ENCODE measurements at regions not wholly inside any gene's neighbourhood (a gene's known extent, or its start where the extent isn't known, plus 50 kb on each side); places are given as distances from the start of the nearest gene placed in this dataset.
"Not testable (repeated sequence)": the region's sequence is repeated elsewhere in the genome, so short reads cannot be mapped to it uniquely, and the experiment has no call there.

GRCh38 chr22:16352637-16353036 lies 240.0 kb downstream of the CCT8L2 start:
- not testable (repeated sequence) for H3K79me2 ChIP-seq (ENCODE audit: insufficient read depth, low read length); H2BK120ac ChIP-seq (ENCODE audit: low read depth, low read length, poor library complexity, severe bottlenecking); H4K91ac ChIP-seq (ENCODE audit: insufficient read length, low read depth, low read length); H3K27ac Mint-ChIP-seq; H3K4me2 ChIP-seq (ENCODE audit: insufficient read depth, insufficient read length, low read length); H3K36me3 Mint-ChIP-seq (ENCODE audit: insufficient read depth in 1 of 3, low read depth in 3 of 3); H3K23me2 ChIP-seq (ENCODE audit: insufficient read length, low read depth, low read length, poor library complexity, severe bottlenecking); H3K27ac ChIP-seq (ENCODE audit: insufficient read length, low read depth, low read length); H3K4me1 ChIP-seq (ENCODE audit: insufficient read depth, low read length); H2AK5ac ChIP-seq (ENCODE audit: insufficient read length, low read length); H3K79me1 ChIP-seq (ENCODE audit: insufficient read depth, low read depth, low read length, poor library complexity, severe bottlenecking); H3K56ac ChIP-seq (ENCODE audit: insufficient read length, low read depth, low read length); H3K9ac ChIP-seq (ENCODE audit: extremely low read depth, insufficient read length, low read length); H3K4me3 Mint-ChIP-seq; H3K18ac ChIP-seq (ENCODE audit: insufficient read length, low read depth, low read length); H3K9me3 ChIP-seq (ENCODE audit: control insufficient read depth, low read depth, low read length); H4K5ac ChIP-seq (ENCODE audit: insufficient read length, low read depth, low read length); H3K4ac ChIP-seq (ENCODE audit: low read depth, low read length); H4K20me1 ChIP-seq (ENCODE audit: control insufficient read depth, insufficient read depth, insufficient read length); H3K27me3 Mint-ChIP-seq (ENCODE audit: low read depth); H4K8ac ChIP-seq (replicated peaks; ENCODE audit: insufficient read length, low read depth, low read length); H2BK20ac ChIP-seq (ENCODE audit: low read depth, low read length, poor library complexity, severe bottlenecking); H2AFZ ChIP-seq (ENCODE audit: low read length); H3K4me1 Mint-ChIP-seq; H3K14ac ChIP-seq (ENCODE audit: insufficient read depth, low read length); H3K27me3 ChIP-seq (ENCODE audit: insufficient read depth, low read length); H3K23ac ChIP-seq (ENCODE audit: insufficient read length, low read depth, low read length); H2BK5ac ChIP-seq (ENCODE audit: insufficient read length, low read length); H3T11ph ChIP-seq (ENCODE audit: low read length); DNase-seq; H2BK15ac ChIP-seq (ENCODE audit: low read depth, low read length); H2BK12ac ChIP-seq (ENCODE audit: insufficient read length, low read depth, low read length)
- WGBS (ENCODE audit: extremely low coverage, insufficient read length, low lambda C conversion rate), result no CpG with 5 or more reads among the region's 8 CpGs
- H3K9me3 Mint-ChIP-seq, result peaks cover 12 to 20% of the 10 kb centered on the region in 2 experiments

DNA sequence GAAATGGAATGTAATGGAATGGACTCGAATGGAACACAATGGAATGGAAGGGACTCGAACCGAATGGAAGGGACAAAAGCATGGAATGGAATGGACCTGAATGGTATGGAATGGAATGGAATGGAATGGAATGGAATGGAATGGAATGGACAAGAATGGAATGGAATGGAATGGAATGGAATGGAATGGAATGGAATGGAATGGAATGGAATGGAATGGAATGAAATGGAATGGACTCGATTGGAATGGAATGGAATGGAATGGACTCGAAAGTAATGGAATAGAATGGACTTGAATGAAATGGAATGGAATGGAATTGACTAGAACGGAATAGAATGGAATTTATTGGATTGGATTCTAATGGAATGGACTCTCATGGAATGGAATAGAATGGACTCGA lies 245.5 kb downstream of the CCT8L2 start:
- not testable (repeated sequence) for DNase-seq; H2BK120ac ChIP-seq (ENCODE audit: low read depth, low read length, poor library complexity, severe bottlenecking); H4K20me1 ChIP-seq (ENCODE audit: control insufficient read depth, insufficient read depth, insufficient read length); H3K27me3 Mint-ChIP-seq (ENCODE audit: low read depth); H3K9ac ChIP-seq (ENCODE audit: extremely low read depth, insufficient read length, low read length); H3K4me1 Mint-ChIP-seq; H3K56ac ChIP-seq (ENCODE audit: insufficient read length, low read depth, low read length); H2BK20ac ChIP-seq (ENCODE audit: low read depth, low read length, poor library complexity, severe bottlenecking); H3K4me2 ChIP-seq (ENCODE audit: insufficient read depth, insufficient read length, low read length); H3K23ac ChIP-seq (ENCODE audit: insufficient read length, low read depth, low read length); H3K4me3 Mint-ChIP-seq; H3K23me2 ChIP-seq (ENCODE audit: insufficient read length, low read depth, low read length, poor library complexity, severe bottlenecking); H4K91ac ChIP-seq (ENCODE audit: insufficient read length, low read depth, low read length); H3K4me1 ChIP-seq (ENCODE audit: insufficient read depth, low read length); H2AFZ ChIP-seq (ENCODE audit: low read length); H4K5ac ChIP-seq (ENCODE audit: insufficient read length, low read depth, low read length); H2AK5ac ChIP-seq (ENCODE audit: insufficient read length, low read length); H3K27me3 ChIP-seq (ENCODE audit: insufficient read depth, low read length); H3K14ac ChIP-seq (ENCODE audit: insufficient read depth, low read length); H3K4ac ChIP-seq (ENCODE audit: low read depth, low read length); H2BK12ac ChIP-seq (ENCODE audit: insufficient read length, low read depth, low read length); H2BK15ac ChIP-seq (ENCODE audit: low read depth, low read length); H3K36me3 Mint-ChIP-seq (ENCODE audit: insufficient read depth in 1 of 3, low read depth in 3 of 3); H3T11ph ChIP-seq (ENCODE audit: low read length); H4K8ac ChIP-seq (replicated peaks; ENCODE audit: insufficient read length, low read depth, low read length); H3K27ac ChIP-seq (ENCODE audit: insufficient read length, low read depth, low read length); H2BK5ac ChIP-seq (ENCODE audit: insufficient read length, low read length); H3K27ac Mint-ChIP-seq; H3K79me2 ChIP-seq (ENCODE audit: insufficient read depth, low read length); H3K79me1 ChIP-seq (ENCODE audit: insufficient read depth, low read depth, low read length, poor library complexity, severe bottlenecking); H3K18ac ChIP-seq (ENCODE audit: insufficient read length, low read depth, low read length); H3K9me3 ChIP-seq (ENCODE audit: control insufficient read depth, low read depth, low read length)
- no CpG with 5 or more reads among the region's 7 CpGs for WGBS (ENCODE audit: extremely low coverage, insufficient read length, low lambda C conversion rate)
- peaks cover 9 to 13% of the 10 kb centered on the region in 2 experiments for H3K9me3 Mint-ChIP-seq

Data from H9 (cell line).